Common myeloid progenitor, CD34-positive (primary cell): ENCODE measurements at regions not wholly inside any gene's neighbourhood (a gene's known extent, or its start where the extent isn't known, plus 50 kb on each side); places are given as distances from the start of the nearest gene placed in this dataset.
A peak's percentile ranks its signal among the peaks of the same experiment; 100 is the strongest.
"Not testable (repeated sequence)": the region's sequence is repeated elsewhere in the genome, so short reads cannot be mapped to it uniquely, and the experiment has no call there.

Source experiments
- CTCF ChIA-PET: fragments of 350-600 bp; sonication (Branson Sonifier 250); formaldehyde crosslinking; loops from one replicate; lab custom pipeline; 2021; ENCODE audit warnings: antibody characterized with exemption; lab: Charles Lee
- POLR2A ChIA-PET: fragments of 350-600 bp; sonication (Branson Sonifier 250); formaldehyde crosslinking; loops from one replicate; lab custom pipeline; 2021; ENCODE audit warnings: antibody characterized with exemption; lab: Charles Lee
- DNase-seq, 3 donors: peaks; one replicate each; pipeline versions ENCODE4 v3.0.0 to v3.0.0-alpha.2; 2013
- H3K27ac ChIP-seq, 2 experiments: 1 replicate in 1 of 2; 2 replicates in 1 of 2; pipeline ENCODE4 v1.7.0; 2013; ENCODE audit warnings: inconsistent platforms in 2 of 2, low read length in 2 of 2, mild to moderate bottlenecking in 2 of 2, low read depth in 1 of 2, moderate library complexity in 1 of 2; ENCODE audit not compliant: severe bottlenecking in 2 of 2, insufficient read depth in 1 of 2, poor library complexity in 1 of 2
- H3K27me3 ChIP-seq, 5 experiments: replicated peaks in 2 of 5; 1 replicate in 3 of 5; 2 replicates in 2 of 5; pipeline versions ENCODE4 v1.6.1 to v1.7.0; 2013; ENCODE audit warnings: low read length in 4 of 5, mild to moderate bottlenecking in 2 of 5, moderate library complexity in 2 of 5, inconsistent platforms in 1 of 5; ENCODE audit not compliant: insufficient read depth in 5 of 5, control insufficient read depth in 4 of 5
- H3K36me3 ChIP-seq, 4 experiments: 1 replicate in 2 of 4; 2 replicates in 2 of 4; pipeline versions ENCODE4 v1.6.1 to v1.7.0; 2013; ENCODE audit warnings: low read length in 3 of 4, control low read depth in 1 of 4, mild to moderate bottlenecking in 1 of 4; ENCODE audit not compliant: control insufficient read depth in 4 of 4, insufficient read depth in 4 of 4
- H3K4me1 ChIP-seq, 4 experiments: 1 replicate in 3 of 4; 2 replicates in 1 of 4; pipeline versions ENCODE4 v1.6.1 to v1.7.1; 2013; ENCODE audit warnings: low read length in 3 of 4, mild to moderate bottlenecking in 3 of 4, control low read depth in 1 of 4, inconsistent platforms in 1 of 4, moderate library complexity in 1 of 4; ENCODE audit not compliant: control insufficient read depth in 4 of 4, insufficient read depth in 4 of 4; ENCODE audit errors: control extremely low read depth in 1 of 4
- H3K4me3 ChIP-seq, 7 experiments: 1 replicate in 4 of 7; 2 replicates in 3 of 7; pipeline versions ENCODE4 v1.5.1 to v1.7.0; 2013; ENCODE audit warnings: mild to moderate bottlenecking in 7 of 7, low read length in 6 of 7, moderate library complexity in 6 of 7, inconsistent platforms in 2 of 7, low read depth in 2 of 7, control low read depth in 1 of 7; ENCODE audit not compliant: insufficient read depth in 4 of 7, control insufficient read depth in 1 of 7; ENCODE audit errors: extremely low read depth in 1 of 7
- H3K9me3 ChIP-seq, 5 experiments: 1 replicate in 4 of 5; 2 replicates in 1 of 5; pipeline versions ENCODE4 v1.6.1 to v1.7.1; 2013; ENCODE audit warnings: low read length in 4 of 5, mild to moderate bottlenecking in 2 of 5, inconsistent platforms in 1 of 5, low read depth in 1 of 5, moderate library complexity in 1 of 5; ENCODE audit not compliant: control insufficient read depth in 4 of 5, insufficient read depth in 2 of 5; ENCODE audit errors: control extremely low read depth in 1 of 5
- WGBS: methylation state at CpG from one replicate; pipeline ENCODE4 v1.1.5; 2013; ENCODE audit not compliant: insufficient coverage; 5-methylcytosine and 5-hydroxymethylcytosine counted together

DNA sequence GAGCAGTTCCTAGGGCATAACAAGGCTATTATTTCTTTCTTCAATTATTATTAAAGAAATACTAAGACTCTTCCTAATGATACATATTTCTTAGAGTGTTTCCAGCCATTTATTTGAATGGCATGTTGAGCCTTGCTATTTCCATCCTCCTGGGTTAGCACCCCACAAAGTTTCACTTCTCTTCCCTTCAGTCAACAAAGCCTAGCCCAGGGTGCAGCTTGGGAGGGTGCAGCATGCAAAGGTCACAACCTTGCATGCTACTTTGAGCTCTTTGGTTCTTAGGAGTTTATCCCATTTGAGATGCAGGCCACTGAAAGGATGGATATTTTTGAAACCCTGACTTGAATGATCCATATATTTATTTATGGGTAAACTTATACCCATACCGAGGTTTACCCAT lies 454.4 kb upstream of the MEIS1 start:
- POLR2A ChIA-PET, result no interaction called here
- Histone ChIP-seq H3K36me3 (no peaks in the 10 kb centered on the region), H3K9me3 (peaks cover 0 to 7% (median 0%) of the 10 kb centered on the region in 5 experiments), H3K27ac (no peak overlapping the region), H3K4me1 (no peaks in the 10 kb centered on the region), H3K27me3 (no peaks in the 10 kb centered on the region), H3K4me3 (no peak overlapping the region)
- no peak for DNase-seq
- CTCF ChIA-PET, result no interaction called here
- WGBS, result no CpG with 5 or more reads among the region's 1 CpG

DNA sequence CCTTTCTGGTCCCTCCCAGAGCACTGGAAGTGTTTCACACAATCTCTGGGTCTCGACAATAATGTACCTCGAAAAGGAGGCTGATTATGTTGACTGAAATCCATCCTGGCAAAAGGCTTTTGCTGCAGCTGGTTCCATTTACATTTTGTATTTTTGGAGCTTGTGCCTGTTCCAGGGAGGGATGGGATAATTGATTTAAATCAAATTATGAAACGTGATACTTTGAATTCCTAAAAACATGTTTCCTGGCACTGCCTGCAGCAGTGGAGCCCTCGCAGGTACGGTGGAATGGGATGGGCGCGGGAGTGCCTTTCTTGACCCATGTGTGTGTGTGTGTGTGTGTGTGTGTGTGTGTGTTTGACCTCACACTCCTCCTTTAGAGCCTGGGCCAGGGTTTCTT lies 455.5 kb upstream of the MEIS1 start:
- POLR2A ChIA-PET, result no interaction called here
- 87% methylated on average over 3 of the region's 7 CpGs for WGBS
- Histone ChIP-seq H3K27me3 (no peaks in the 10 kb centered on the region), H3K27ac (no peak overlapping the region), H3K4me3 (no peak overlapping the region), H3K36me3 (no peaks in the 10 kb centered on the region), H3K4me1 (no peaks in the 10 kb centered on the region), H3K9me3 (peaks cover 0 to 7% (median 0%) of the 10 kb centered on the region in 5 experiments)
- CTCF ChIA-PET, result no interaction called here
- no peak for DNase-seq

DNA sequence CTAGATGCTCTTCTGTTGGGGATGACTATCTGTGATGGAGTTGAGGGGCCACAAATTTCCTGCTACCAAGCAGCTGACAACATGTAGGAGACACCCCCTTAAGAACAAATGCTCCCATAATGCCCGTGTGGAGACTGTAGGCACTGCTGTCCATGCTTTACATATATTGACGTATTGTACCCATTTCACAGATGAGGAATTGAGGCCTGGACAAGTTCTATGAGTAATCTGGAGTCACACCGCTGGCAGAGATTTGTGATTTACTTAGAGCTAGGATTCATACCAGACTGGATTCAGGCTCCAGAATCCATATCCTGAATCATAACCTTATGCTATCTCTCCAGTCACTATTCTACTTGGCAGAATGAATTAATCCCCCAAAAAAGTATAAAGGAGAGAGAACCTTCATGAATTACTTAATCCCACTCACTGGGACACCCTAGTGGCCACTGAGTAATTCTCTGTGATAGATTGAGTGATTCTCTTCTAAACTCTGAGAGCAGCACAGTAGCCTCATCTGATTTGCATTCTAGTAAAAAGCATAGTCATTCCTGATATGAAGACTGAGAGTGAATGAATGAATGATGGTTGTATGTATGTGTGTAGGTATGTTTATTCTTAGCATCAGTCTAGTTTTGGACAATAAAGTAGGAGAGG lies 460.7 kb upstream of the MEIS1 start:
- CTCF ChIA-PET, result no interaction called here
- 100% methylated on average over 3 of the region's 3 CpGs for WGBS
- Histone ChIP-seq H3K36me3 (no peaks in the 10 kb centered on the region), H3K4me1 (no peaks in the 10 kb centered on the region), H3K4me3 (no peak overlapping the region), H3K9me3 (peaks cover 0 to 5% (median 0%) of the 10 kb centered on the region in 5 experiments), H3K27me3 (peaks cover 0 to 3% (median 0%) of the 10 kb centered on the region in 5 experiments), H3K27ac (no peak overlapping the region)
- DNase-seq, result peak in 2 of 3 donors; percentile 7 to 8
- POLR2A ChIA-PET, result no interaction called here

DNA sequence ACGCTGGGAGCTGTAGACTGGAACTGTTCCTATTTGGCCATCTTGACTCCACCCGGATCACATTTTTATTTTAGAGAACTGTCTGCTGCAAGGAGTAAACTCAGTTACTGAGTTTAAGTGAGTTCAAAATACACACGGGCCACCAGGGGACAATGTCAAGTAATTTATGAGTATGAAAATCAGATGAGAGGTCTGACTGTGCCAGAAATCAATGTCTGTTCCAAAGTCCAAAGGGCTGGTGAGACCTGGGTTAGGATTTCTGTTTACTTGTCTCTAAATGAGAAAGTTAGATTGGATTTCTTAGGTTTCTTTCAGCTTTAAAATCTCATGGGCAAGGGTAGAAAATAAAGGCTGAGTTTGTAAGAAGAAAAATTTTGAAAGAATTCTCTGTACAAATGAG lies 465.8 kb upstream of the MEIS1 start:
- no peak for DNase-seq

DNA sequence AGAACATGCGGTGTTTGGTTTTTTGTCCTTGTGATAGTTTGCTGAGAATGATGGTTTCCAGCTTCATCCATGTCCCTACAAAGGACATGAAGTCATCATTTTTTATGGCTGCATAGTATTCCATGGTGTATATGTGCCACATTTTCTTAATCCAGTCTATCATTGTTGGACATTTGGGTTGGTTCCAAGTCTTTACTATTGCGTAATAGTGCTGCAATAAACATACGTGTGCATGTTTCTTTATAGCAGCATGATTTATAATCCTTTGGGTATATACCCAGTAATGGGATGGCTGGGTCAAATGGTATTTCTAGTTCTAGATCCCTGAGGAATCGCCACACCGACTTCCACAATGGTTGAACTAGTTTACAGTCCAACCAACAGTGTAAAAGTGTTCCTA lies 471.6 kb upstream of the MEIS1 start:
- H3K4me1 ChIP-seq, DNase-seq, POLR2A ChIA-PET, H3K4me3 ChIP-seq, H3K36me3 ChIP-seq, H3K9me3 ChIP-seq, CTCF ChIA-PET, H3K27ac ChIP-seq, H3K27me3 ChIP-seq: not testable (repeated sequence)
- WGBS, result no CpG with 5 or more reads among the region's 5 CpGs

More for the DNA sequence above, 465.8 kb upstream of the MEIS1 start:
- POLR2A ChIA-PET, result no interaction called here
- Histone ChIP-seq H3K4me3 (no peak overlapping the region), H3K4me1 (no peaks in the 10 kb centered on the region), H3K27ac (no peak overlapping the region), H3K9me3 (no peaks in the 10 kb centered on the region), H3K36me3 (no peaks in the 10 kb centered on the region), H3K27me3 (peaks cover 0 to 3% (median 0%) of the 10 kb centered on the region in 5 experiments)
- CTCF ChIA-PET, result no interaction called here
- 100% methylated on average over 1 of the region's 3 CpGs for WGBS

DNA sequence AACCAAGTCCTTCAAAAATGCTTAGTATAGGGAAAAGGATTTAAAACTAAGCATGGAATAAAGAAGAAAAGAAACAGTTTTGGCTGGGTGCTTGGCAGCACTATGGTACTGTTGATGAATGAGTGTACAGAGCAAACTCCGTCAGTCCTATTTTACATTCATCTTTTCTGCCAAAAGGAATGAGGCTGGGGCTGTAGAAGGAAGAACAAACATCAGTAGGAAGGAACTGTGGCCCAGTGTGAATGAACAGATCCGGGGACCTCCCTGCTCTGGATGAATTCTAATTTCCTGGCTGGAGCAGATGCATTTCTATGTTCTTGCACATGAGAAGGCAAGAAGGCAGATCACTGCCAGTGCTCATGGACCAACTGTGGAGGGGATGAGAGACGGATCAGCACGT lies 474.0 kb upstream of the MEIS1 start:
- H3K27me3 ChIP-seq, result no peaks in the 10 kb centered on the region
- no peak for DNase-seq
- H3K4me1 ChIP-seq, result no peaks in the 10 kb centered on the region
- H3K9me3 ChIP-seq, result peaks cover 0 to 2% (median 0%) of the 10 kb centered on the region in 5 experiments
- H3K36me3 ChIP-seq, result no peaks in the 10 kb centered on the region
- no peak overlapping the region for H3K4me3 ChIP-seq
- WGBS, result 94% methylated on average over 2 of the region's 4 CpGs
- ChIA-PET CTCF (no interaction called here), POLR2A (no interaction called here)
- no peak overlapping the region for H3K27ac ChIP-seq

DNA sequence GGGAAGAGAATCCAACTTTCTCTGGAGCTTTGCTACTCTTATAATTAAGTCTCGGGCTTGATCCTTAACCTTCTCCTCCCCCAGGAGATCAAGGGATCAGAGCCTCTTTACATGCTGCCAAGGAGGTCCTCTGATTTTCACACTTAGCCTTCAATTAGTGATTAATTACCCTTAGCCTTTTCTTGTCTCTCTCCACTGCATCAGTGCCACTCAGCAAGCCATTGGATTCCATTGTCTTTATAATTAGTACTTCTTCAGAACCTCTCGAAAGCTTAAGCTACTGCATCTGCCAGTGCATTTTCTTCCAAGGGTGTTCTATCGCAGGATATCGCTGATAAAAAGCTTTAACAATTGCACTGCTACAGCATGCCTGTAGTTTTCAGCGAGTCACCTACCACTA lies 477.0 kb upstream of the MEIS1 start:
- Histone ChIP-seq H3K36me3 (no peaks in the 10 kb centered on the region), H3K4me3 (no peak overlapping the region), H3K9me3 (peaks cover 0 to 2% (median 0%) of the 10 kb centered on the region in 5 experiments), H3K4me1 (no peaks in the 10 kb centered on the region), H3K27me3 (no peaks in the 10 kb centered on the region), H3K27ac (no peak overlapping the region)
- no peak for DNase-seq
- CTCF ChIA-PET, result no interaction called here
- POLR2A ChIA-PET, result no interaction called here
- WGBS, result 88% methylated on average over 5 of the region's 5 CpGs
